ENCODE measurements at regions not wholly inside any gene's neighbourhood (a gene's known extent, or its start where the extent isn't known, plus 50 kb on each side); places are given as distances from the start of the nearest gene placed in this dataset.

DNA sequence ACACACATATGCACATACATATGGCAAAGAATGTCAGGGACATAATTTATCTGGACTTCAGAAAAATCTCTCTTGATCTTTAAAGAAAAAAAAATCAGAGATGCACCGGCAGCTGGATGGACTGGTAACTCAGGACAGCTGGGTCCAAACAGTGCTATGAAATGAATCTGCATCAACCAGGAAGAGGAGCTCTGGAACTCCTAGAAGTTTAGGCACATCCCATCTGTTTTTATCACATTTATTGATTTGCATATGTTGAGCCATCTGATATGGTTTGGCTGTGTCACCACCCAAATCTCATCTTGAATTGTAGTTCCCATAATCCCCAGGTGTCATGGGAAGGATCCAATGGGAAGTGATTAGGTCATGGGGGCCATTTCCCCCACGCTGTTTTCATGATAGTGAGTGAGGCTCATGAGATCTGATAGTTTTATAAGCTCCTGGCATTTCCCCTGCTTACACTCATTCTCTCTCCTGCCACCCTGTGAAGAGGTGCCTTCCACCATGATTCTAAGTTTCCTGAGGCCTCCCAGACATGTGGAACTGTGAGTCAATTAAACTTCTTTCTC is 87.7 kb upstream of the AKIP1 start:
- no peak for DNase-seq (ENCODE audit: low read depth)

DNA sequence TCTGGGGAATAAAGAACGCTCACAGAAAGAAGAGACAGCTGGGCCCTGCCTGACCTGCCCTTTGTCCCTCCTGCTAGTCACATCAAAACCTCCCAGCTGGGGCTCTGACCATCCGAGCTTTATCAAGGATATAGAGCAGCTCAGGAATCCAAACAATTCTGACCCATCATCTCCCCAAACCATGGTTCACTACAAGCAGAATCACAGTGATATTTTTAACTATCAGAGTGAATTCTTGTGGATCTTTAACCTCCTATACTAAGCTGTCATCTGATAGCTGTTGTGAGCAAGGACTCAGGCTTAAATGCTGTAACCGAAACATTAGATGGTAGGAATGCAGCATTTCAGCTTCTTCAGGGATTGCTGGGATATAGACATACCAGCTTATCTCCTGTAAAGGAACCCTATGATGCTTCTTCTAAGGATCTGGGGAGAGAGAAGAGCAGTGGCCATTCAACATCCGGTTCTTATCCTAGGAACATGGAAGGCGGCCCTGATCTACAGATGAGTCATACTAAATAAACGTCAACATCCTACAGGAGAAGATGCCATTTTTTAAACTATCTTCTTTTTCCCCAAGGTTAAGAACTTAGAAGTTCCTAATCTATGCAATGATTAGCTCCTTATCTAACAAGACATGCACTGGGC is 84.7 kb upstream of the AKIP1 start:
- DNase-seq (ENCODE audit: low read depth) = peak; percentile 77

DNA sequence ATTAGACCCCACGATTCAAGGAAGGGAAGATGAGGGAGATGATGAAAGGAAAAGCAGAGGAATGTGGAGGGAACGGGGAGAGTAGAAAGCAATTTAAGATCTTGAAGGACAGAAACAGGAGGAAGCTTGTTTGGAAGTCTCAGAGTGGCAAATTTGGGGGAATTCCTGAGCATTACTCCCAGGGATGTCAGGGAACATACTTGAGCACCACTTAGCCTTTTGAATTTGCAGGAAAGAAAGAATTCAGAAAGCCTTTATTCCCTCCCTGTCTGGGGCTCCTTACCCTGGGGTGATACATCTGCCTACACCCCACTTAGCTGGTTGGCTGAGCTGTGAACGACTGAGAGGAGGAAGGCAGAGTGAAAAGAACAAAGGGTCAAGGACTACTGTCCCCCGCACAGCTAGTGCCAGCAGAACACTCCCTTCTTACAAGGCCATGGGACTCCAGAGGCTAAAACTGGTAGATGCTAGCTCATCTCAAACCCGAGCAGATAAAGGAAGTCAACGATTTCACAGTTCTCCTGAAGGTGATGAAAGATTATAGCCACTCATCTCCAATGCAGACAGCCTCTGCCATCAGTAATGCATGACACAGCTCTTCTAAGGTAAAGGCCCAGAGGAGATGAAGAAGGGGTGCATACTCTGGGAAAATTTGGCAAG is 84.0 kb upstream of the AKIP1 start:
- no peak for DNase-seq (ENCODE audit: low read depth)

DNA sequence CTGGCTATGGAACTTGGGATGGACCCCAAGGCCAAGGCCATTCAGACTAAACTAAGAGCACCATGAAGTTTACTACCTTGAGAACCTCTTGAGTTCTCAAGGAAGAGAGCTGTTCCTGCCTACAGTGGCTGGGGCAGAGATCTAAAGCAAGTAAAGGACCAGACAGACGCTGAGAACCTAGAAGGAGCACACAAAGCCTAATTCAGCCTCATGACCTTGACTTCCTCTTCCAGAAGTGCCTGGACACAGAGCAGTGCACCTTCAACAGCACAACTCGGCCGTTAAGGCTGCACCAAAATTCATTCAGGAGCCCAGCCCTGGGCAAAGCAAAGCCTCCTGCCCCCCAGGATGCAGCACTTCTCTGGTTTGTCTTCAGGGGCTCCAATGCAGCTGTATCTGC is 82.9 kb upstream of the AKIP1 start:
- DNase-seq (ENCODE audit: low read depth) = no peak

DNA sequence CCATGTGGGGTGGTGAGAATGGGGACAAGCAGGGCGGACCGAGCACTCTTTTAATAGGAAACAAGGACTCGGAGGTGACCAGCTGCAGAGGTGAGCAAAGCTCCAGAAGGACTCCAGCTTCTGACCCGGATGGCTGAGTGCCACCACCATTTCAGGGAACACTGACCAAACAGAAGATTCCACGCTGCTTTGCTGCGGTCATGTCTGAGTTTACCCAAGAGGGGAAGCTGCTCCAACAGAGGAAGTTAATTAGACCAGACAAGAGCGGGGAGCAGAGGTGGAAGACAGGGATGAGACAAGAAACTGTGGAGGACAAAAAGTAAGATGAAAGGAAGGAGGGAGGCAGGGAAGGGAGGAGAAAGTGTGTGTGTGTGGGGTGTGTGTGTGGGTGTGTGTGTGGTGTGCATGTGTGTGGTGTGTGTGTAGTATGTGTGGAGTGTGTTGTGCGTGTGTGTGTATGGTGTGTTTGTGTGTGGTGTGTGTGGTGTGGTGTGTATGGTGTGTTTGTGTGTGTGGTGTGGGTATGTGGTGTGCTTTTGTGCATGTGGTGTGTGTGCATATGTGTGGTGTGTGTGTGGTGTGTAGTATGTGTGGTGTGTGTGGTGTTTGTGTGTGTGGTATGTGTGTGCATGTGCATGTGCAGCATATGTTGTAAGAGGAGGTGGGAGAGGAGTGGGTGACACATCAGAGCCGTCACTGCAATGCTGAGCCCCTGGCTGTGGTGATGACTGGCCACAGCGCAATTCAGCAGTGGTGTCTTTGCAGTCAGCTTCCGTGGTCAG is 82.2 kb upstream of the AKIP1 start:
- peak; percentile 58 for DNase-seq (ENCODE audit: low read depth)

DNA sequence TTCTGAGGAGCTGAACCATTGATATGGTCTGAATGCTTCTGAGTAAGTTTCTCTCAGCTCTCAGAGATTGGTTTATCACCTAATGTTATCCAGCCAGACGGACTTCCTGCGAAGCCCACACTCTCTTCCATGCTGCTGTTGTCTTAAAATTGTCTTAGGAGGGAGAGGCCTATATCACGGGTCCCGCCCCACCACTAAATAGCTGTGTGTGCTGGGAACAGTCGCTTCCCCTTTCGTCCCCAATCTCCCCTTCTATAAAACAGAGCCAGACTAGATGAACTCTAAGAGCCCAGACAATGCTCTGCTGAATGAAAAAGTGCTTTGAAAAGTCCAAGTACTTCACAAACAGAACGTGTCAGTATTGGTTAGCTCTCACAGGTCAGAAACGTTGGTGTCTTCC is 81.4 kb upstream of the AKIP1 start:
- no peak for DNase-seq (ENCODE audit: low read depth)

DNA sequence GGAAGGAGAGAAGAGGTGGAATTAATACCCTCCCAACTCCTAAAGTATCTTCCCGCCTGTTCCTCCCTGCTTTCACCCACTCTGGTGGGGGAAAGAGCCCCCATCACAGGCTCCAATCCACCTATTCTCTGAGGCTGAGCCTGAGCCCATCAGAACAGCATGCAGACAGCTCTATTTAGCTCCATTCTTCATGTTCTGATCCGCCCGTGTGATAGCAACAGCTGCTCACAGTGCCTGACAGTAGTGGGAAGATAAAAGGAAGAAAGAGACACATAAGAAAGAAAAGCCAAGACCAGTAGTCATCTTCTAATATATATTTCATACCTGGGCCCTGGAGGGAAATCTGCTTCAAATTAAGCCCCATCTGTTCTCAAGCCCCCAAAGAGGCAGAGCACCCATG is 80.3 kb upstream of the AKIP1 start:
- DNase-seq (ENCODE audit: low read depth) = no peak

DNA sequence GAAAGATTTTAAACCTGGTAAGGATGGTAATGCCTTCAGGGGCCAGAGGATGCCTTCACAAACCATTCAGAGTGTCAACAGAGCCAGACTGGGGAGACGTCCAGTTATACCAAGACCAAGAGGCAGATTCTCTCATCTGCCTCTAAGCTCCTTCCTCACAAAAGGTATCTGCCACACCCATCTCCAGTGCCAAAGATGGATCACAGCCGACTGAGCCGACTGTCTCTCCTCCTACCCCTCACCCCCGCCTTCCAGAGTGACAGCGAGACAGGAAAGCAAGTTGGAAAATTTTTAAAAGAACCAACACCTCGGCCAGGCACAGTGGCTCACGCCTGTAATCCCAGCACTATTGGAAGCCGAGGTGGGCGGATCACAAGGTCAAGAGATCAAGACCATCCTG is 79.1 kb upstream of the AKIP1 start:
- no peak for DNase-seq (ENCODE audit: low read depth)

DNA sequence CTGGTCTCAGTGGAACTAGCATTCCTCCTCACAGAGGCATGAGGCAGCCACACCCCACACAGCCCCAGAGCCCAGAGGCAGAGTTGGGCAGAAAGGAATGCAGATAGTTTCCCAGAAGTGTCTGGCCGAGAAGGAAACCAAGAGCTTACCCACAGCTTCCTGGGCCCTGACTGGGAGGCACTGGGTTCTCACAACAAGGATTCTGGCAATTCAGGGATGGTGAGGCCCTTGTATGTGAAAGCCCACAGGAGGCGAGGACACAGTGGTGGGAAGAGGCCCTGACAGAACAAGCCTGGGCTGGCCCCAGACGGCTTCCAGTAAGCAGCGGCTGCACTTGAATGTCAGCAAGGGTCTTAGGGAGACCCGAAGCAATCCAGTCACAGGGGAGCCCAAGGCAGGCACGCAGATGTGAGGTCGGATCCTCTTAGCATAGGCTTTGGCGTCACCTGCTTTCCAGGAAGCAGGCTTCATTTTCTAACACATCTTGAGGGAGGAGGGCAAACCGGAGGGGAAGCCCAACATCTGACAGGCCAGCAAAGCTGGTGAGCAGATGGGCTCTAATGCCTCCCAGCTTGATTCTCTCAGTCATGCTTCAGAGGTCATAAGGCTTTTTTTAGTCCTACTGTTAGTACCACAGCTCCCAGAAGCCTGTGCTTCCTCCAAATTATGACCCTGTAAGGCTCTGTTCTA is 78.3 kb upstream of the AKIP1 start:
- peak; percentile 77 for DNase-seq (ENCODE audit: low read depth)

DNA sequence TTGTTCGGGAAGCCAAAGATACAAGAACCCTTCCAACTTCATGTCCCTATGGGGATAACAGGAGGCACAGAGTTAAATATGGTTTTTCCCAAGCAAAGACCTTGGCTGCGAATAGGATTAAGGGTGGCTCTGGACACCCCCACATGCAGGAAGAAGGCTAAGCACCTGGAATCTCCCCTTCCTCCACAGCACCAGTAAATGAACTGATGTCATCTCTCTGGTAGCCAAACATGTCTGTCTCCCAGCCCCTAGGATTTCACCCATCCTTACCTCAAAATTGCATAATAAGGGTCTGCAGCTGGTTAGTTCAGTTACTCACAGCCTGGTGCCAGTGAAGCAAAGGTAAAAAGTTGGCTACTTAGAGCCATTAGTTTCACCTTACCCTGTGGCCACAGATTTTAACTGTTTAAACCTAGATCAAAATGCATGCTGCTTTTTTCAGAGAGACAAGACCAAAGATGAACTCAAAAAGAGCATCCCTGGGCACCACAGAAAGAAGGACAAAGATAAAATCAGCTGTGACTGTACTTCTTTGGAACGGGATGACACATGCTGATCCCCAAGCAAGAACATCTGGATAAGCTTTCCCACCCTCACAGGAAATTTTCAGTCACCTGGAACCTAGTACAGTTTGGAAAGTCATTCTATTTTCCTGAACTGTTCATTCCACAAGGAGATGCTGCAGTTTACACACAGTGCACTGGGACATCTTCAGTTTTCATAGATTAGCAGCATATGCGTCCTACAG is 77.2 kb upstream of the AKIP1 start:
- peak; percentile 38 for DNase-seq (ENCODE audit: low read depth)

DNA sequence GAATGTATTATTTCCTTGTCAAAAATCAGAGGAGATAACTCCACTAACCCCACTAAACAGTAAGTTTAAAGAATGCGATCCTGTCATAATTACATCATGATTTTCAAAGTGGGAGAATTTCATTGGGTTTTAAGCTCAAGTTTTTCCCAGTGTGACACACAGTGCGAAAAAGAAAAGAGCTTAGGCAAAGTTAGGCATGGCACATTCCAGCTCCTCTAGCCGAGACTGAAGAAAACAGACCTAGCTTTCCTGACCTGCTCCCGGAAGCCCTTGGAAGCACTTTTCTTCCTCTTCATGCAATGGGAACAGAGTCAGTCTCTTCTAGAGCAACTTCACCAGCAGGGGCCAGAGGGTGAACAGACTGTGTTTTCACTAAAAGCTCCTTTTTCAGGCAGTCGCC is 76.6 kb upstream of the AKIP1 start:
- DNase-seq (ENCODE audit: low read depth) = no peak

DNA sequence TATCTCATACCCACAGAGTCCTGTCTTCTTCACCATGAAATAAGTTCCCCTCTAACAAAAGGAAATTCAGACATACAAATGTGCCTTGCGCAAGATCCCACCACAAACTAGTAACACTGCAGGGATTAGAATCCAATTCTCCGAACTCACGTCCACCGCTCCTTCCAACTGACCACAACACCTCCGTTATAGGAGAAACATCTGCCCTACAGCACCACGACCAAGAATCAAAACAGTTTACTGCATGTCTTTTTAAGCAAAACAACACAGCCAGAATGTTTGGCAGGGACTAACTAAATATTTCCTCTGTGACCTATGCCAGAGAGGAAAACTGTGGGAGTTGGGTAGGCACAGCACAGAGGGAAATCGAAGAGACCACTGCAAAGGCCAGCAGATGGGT is 72.7 kb upstream of the AKIP1 start:
- DNase-seq (ENCODE audit: low read depth) = peak; percentile 14

DNA sequence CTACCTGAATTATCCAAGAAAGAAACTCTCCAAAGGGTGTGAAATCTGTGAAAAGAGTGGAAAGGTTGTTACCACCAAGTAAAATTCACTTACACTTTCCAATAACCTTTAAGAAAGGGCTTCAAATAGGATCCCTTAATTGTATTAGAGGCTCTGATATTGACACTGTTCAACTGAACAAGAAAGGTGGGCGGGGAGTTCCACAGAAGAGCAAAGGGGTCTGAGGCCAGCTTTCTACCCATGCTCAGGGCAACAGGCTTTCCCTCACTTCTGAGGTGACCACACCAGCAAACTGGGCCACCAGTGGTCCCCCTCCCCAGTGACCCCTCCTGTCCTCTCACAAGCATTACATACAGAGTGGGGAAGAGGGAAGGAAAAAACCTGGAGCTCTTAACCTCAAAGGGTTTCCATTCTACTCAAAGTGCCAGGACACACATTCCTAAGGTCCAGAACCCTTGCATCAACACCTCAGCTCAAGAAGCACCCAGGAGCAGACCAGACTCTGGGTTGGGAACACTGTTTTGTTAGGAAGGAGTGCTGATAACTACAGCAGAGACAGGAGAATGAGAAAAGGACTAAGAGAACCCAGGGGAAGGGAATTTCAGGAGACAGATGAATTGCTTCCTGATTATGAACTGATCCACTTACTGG is 71.6 kb upstream of the AKIP1 start:
- no peak for DNase-seq (ENCODE audit: low read depth)

DNA sequence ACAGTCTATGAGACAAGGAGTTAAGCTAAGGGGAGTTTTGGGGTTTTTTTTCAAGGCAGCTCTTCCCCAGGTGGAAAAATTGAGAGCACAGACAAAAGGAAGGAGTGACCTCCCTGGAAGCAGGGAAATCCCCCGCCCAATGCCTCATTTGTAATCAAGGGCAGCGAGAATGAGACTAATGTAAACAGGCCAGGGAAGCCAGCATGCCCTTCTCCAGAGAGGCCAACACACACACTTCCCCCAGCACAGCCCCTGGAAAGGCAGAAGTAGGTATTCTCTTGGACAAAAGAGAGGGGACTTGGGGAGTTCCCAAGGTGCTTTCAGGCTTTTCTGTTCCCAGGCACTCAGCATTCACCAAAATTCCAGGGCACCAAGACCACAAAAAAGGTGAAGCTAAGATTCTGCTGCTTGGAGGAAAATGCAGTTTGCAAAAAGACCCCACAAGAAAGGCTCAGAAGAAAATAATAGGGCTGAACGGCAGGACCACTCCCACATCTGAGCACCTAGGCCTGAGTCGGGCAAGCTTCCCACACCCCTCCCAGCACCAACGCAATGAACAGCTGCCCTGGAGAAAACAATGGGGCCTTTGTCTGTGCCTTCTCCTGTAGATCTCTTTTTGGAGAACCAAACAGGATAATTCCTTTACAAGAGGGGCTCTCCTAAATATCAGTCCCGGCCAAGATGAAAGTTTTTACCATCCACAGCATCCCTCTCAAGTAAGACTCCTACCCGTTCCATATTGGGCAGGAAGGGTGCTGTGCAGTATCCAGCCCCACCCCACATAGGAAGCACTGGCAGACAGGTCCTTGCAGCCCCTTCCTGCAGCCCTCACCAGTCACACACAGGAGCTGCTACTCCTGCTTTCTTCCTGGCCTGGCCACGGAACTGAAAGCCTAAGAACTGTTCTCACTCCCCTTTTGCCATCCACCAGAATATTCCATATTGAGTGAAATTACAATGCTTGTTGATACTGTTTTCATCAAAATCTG is 70.7 kb upstream of the AKIP1 start:
- DNase-seq (ENCODE audit: low read depth) = peak; percentile 63

DNA sequence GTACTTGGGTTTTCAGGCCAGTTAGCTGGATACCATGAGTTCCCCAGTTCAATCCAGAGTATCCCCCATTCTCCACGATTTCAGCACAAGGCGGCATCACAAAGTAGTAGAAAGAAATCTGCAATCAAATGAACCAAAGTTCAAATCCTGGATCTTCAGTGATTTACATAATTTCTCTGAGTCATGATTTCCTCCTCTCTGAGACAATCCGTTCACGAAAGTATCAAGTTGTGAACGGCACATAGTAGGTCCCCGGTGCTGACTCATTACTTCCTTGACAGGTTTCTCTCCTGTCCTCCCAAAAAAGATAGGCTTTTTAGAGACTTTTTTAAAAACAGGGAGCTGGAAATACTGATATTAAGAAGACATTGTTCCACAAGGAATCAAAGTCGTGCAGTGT is 69.1 kb upstream of the AKIP1 start:
- DNase-seq (ENCODE audit: low read depth) = peak; percentile 43

DNA sequence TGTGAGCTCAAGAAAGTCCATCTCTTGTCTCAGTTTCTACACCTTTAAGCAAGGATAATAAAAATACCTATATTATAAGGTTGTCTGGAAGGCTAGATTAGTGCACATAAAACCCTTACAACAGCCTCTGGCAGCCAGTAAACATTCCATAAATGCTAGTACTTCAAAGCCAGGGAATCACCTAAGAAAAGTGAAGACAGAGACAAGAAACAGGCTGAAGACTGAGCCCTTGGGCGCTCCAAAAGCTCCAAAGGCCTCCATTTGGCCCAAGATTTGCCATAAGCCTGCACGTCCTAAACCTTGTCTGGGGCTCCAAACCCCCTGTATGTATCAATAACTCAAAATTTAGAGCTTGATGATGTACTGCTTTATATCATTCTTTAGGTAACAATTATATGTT is 52.2 kb upstream of the AKIP1 start:
- no peak for DNase-seq (ENCODE audit: low read depth)
